ENCODE measurements at regions not wholly inside any gene's neighbourhood (a gene's known extent, or its start where the extent isn't known, plus 50 kb on each side); places are given as distances from the start of the nearest gene placed in this dataset.

DNA sequence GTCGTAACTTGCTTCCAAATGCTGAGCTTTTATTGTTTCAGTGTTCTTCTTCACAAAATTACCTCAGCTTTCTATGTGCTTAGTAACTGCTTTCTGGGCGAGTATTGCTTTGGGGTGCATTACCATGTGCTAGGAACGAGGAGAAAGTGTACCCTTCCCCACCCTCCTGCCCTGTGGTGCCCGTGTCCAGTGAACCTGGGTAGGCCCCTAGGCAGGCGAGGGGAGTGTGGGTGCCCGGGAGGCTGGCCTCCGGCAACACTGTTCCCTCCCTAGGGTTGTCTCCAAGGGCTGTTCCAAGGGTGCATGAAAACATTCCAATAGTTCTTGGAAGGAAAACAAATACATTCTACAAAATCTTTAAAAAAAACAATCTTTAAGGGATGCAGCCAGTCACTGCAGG lies 216.5 kb upstream of the SOX1 start:
- Mint-ChIP-seq H3K4me3 (no peak overlapping the region), H3K27ac (no peak overlapping the region), H3K36me3 (no peaks in the 10 kb centered on the region), H3K4me1 (no peaks in the 10 kb centered on the region), H3K27me3 (ENCODE audit: low read depth) (peaks cover 69% of the 10 kb centered on the region), H3K9me3 (peaks cover 7% of the 10 kb centered on the region)
- TF ChIP-seq CTCF (IDR thresholded peaks at IDR 0.05; ENCODE audit: unreplicated experiment) = no peak
- DNase-seq (ENCODE audit: low spot score in 2 of 2, unreplicated experiment in 2 of 2) = no peak

GRCh38 chr13:111850976-111851375 lies 216.0 kb upstream of the SOX1 start:
- TF ChIP-seq CTCF (IDR thresholded peaks at IDR 0.05; ENCODE audit: unreplicated experiment) = no peak
- H3K4me1 Mint-ChIP-seq = no peaks in the 10 kb centered on the region
- no peak for DNase-seq (ENCODE audit: low spot score in 2 of 2, unreplicated experiment in 2 of 2)
- H3K27me3 Mint-ChIP-seq (ENCODE audit: low read depth) = peaks cover 69% of the 10 kb centered on the region
- peaks cover 7% of the 10 kb centered on the region for H3K9me3 Mint-ChIP-seq
- no peak overlapping the region for H3K27ac Mint-ChIP-seq
- no peaks in the 10 kb centered on the region for H3K36me3 Mint-ChIP-seq
- no peak overlapping the region for H3K4me3 Mint-ChIP-seq

- H3K4me3 Mint-ChIP-seq = no peak overlapping the region
- DNase-seq (ENCODE audit: low spot score in 2 of 2, unreplicated experiment in 2 of 2) = no peak
- no peaks in the 10 kb centered on the region for H3K36me3 Mint-ChIP-seq
- H3K9me3 Mint-ChIP-seq = peaks cover 7% of the 10 kb centered on the region
- no peak for TF ChIP-seq CTCF (IDR thresholded peaks at IDR 0.05; ENCODE audit: unreplicated experiment)
- no peak overlapping the region for H3K27ac Mint-ChIP-seq
- no peaks in the 10 kb centered on the region for H3K4me1 Mint-ChIP-seq
- H3K27me3 Mint-ChIP-seq (ENCODE audit: low read depth) = peaks cover 62% of the 10 kb centered on the region
These were observed 214.0 kb upstream of the SOX1 start for GRCh38 chr13:111852725-111853518.

GRCh38 chr13:111853721-111854120 lies 213.2 kb upstream of the SOX1 start:
- no peak for DNase-seq (ENCODE audit: low spot score in 2 of 2, unreplicated experiment in 2 of 2)
- peaks cover 54% of the 10 kb centered on the region for H3K27me3 Mint-ChIP-seq (ENCODE audit: low read depth)

DNA sequence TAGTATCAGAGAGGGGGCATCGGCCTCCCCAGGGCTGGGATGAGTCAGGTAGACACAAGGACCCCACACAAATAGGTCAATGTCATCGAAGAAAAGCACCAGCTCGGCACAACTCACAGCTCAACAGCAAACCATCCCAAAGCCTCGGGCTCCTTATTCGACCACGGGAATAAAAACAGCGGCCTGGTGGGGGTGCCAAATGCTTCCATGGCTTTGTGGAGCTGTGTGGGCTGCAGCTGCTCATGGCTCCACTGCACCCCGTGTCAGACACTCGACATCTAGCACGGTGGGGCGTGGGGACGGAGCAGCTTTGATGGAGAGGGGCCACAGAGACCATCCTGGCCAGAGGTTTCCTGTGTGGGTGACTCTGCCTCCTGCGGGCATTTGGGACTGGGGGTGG lies 212.5 kb upstream of the SOX1 start:
- DNase-seq (ENCODE audit: low spot score in 2 of 2, unreplicated experiment in 2 of 2) = no peak
- Mint-ChIP-seq H3K9me3 (no peaks in the 10 kb centered on the region), H3K27me3 (ENCODE audit: low read depth) (peaks cover 53% of the 10 kb centered on the region), H3K27ac (no peak overlapping the region), H3K4me3 (no peak overlapping the region), H3K36me3 (no peaks in the 10 kb centered on the region), H3K4me1 (no peaks in the 10 kb centered on the region)
- no peak for TF ChIP-seq CTCF (IDR thresholded peaks at IDR 0.05; ENCODE audit: unreplicated experiment)

More at GRCh38 chr13:111853721-111854120, 213.2 kb upstream of the SOX1 start:
- Mint-ChIP-seq H3K27ac (no peak overlapping the region), H3K4me3 (no peak overlapping the region), H3K36me3 (no peaks in the 10 kb centered on the region), H3K4me1 (no peaks in the 10 kb centered on the region), H3K9me3 (no peaks in the 10 kb centered on the region)
- no peak for TF ChIP-seq CTCF (IDR thresholded peaks at IDR 0.05; ENCODE audit: unreplicated experiment)
